ENCODE measurements at regions not wholly inside any gene's neighbourhood (a gene's known extent, or its start where the extent isn't known, plus 50 kb on each side); places are given as distances from the start of the nearest gene placed in this dataset.

DNA sequence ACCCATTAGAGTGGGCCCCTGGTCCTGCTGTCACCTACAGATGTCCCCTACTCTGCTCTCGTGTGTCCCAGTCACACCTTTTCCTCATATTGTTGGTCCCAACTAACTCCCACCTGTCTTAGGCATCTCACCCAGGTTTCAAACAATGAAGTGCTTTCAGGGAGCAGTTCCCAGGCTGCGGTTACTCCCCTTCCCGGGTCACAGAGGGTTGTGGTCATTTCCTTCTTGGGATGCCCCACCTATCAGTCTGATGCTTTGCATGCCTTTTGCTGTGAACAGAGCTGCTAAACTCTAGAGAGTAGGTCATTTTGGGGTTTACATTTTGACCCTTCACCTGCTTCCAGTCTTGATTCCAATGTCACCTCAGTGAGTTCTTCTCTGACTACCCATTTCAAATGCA, 181.6 kb downstream of the CDC5L start:
- TF ChIP-seq CTCF (IDR thresholded peaks at IDR 0.05) (no peak), POLR2A (IDR thresholded peaks at IDR 0.05) (no peak)

All from vagina (tissue), 2 donors.